ENCODE measurements at regions not wholly inside any gene's neighbourhood (a gene's known extent, or its start where the extent isn't known, plus 50 kb on each side); places are given as distances from the start of the nearest gene placed in this dataset.
A peak's percentile ranks its signal among the peaks of the same experiment; 100 is the strongest.

DNA sequence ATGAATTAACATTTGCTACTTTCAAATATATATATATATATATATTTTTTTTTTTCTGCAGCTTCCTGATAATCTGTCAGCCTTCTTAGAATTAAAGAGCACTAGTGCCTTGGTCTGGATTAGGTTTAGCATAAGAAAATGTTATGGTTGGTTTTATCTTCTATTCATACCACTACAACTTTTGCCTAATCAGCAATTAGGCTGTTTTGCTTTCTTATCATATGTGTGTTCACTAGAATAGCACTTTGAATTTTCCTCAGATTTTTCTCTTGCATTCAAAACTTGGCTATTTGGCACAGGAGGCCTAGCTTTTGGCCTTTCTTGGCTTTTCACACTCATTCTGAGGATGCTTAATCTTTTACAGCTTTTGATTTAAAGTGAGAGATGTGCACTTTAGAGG lies 1468.1 kb downstream of the PCDH9 start:
- TF ChIP-seq, protein P1, sequence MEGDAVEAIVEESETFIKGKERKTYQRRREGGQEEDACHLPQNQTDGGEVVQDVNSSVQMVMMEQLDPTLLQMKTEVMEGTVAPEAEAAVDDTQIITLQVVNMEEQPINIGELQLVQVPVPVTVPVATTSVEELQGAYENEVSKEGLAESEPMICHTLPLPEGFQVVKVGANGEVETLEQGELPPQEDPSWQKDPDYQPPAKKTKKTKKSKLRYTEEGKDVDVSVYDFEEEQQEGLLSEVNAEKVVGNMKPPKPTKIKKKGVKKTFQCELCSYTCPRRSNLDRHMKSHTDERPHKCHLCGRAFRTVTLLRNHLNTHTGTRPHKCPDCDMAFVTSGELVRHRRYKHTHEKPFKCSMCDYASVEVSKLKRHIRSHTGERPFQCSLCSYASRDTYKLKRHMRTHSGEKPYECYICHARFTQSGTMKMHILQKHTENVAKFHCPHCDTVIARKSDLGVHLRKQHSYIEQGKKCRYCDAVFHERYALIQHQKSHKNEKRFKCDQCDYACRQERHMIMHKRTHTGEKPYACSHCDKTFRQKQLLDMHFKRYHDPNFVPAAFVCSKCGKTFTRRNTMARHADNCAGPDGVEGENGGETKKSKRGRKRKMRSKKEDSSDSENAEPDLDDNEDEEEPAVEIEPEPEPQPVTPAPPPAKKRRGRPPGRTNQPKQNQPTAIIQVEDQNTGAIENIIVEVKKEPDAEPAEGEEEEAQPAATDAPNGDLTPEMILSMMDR (IDR thresholded peaks at IDR 0.05), result no peak
- H3K27me3 ChIP-seq, result no peaks in the 10 kb centered on the region
- intact Hi-C loops (cut with DNase I), result no loop called here
- no peaks in the 10 kb centered on the region for H3K36me3 ChIP-seq
- no peaks in the 10 kb centered on the region for H3K4me1 ChIP-seq
- no peak overlapping the region for H3K4me3 ChIP-seq
- DNase-seq (no peak), ATAC-seq (no peak), FAIRE-seq (no peak)
- no peak overlapping the region for H3K27ac ChIP-seq
- no peaks in the 10 kb centered on the region for H3K9me3 ChIP-seq

DNA sequence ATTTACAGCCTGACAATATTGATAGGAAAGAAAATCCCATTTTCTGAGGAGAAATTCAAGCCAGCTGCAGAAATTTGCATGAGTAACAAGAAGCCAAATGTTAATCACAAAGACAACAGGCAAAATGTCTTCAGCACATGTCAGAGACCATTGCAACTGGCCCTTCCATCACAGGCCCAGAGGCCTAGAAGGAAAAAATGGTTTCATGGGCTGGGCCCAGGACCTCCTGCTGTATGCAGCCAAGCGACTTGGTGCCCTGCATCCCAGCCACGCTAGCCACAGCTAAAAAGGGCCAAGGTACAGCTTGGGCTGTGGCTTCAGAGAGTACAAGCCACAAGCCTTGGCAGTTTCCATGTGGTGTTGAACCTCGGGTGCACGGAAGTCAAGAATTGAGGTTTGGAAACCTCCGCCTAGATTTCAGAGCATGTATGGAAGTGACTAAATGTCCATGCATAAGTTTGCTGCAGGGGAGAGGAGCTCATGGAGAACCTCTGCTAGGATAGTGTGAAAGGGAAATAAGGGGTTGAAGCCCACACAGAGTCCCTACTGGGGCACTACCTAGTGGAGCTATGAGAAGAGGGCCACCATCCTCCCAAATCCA lies 1474.0 kb downstream of the PCDH9 start:
- FAIRE-seq, result no peak
- Histone ChIP-seq H3K4me1 (no peaks in the 10 kb centered on the region), H3K9me3 (no peaks in the 10 kb centered on the region), H3K36me3 (no peaks in the 10 kb centered on the region), H3K4me3 (no peak overlapping the region), H3K27ac (no peak overlapping the region), H3K27me3 (no peaks in the 10 kb centered on the region)
- intact Hi-C loops (cut with DNase I), result no loop called here
- DNase-seq, result no peak
- ATAC-seq, result no peak
- TF ChIP-seq, protein P1 (IDR thresholded peaks at IDR 0.05), result no peak
- 66 to 69% methylated on average over 5 of the region's 5 CpGs for WGBS, 2 donors

DNA sequence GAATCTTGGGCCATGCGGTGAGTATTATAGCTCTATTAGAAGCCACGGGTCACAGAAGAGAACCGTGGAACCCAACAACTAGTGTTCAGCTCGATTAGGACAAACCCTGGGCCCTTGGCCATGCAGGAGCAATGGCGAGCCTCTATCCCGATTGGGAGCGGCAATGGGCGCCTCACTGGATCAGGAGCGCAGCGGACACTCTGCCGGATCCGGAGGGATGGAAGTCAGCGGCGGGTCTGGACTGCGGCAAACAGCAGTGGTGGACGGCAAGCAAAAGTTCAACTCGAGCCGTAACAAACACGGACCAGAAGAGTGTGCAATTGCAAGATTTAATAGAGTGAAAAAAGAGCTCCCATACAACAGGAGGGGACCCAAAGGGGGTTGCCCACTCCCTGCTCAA lies 1481.9 kb downstream of the PCDH9 start:
- H3K4me1 ChIP-seq, result no peaks in the 10 kb centered on the region
- FAIRE-seq (no peak), ATAC-seq (no peak), DNase-seq (peak in 1 of 6 donors; percentile 50)
- no peak overlapping the region for H3K4me3 ChIP-seq
- no peaks in the 10 kb centered on the region for H3K36me3 ChIP-seq
- WGBS, 2 donors, result 79 to 90% methylated on average over 19 of the region's 19 CpGs
- no peak overlapping the region for H3K27ac ChIP-seq
- H3K27me3 ChIP-seq, result no peaks in the 10 kb centered on the region
- H3K9me3 ChIP-seq, result no peaks in the 10 kb centered on the region
- TF ChIP-seq, protein P1 (IDR thresholded peaks at IDR 0.05), result no peak
- intact Hi-C loops (cut with DNase I), result no loop called here

DNA sequence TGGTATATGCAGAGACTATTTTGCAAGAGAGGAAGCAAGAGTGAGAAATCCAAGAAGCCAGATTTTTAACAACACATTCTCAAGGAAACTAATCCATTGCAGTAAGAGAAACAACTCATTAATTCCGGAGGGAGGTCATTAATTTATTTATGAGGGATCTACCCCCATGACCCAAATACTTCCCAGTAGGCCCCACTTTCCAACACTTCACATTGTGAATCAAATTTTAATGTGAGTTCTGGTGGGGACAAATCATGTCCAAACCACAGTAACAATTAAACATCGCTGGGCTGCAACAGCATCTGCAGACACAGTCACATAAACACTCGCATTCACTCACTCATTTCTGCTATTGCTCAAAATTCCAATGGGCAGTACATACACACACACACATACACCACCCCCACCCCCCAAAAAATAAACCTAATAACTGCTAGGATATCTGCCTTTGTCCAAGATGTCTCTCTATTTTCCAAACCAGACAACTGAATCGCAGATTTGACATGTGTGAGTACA lies 1483.7 kb downstream of the PCDH9 start:
- 72 to 78% methylated on average over 4 of the region's 4 CpGs for whole genome bisulfite sequencing, 2 donors
- FAIRE-seq (no peak), ATAC-seq (no peak), DNase-seq (no peak)
- H3K4me1 ChIP-seq, result no peaks in the 10 kb centered on the region
- no peaks in the 10 kb centered on the region for H3K9me3 ChIP-seq
- H3K4me3 ChIP-seq, result no peak overlapping the region
- intact Hi-C loops (cut with DNase I), result no loop called here
- H3K36me3 ChIP-seq, result no peaks in the 10 kb centered on the region
- TF ChIP-seq, protein P1 (IDR thresholded peaks at IDR 0.05), result no peak
- no peak overlapping the region for H3K27ac ChIP-seq
- no peaks in the 10 kb centered on the region for H3K27me3 ChIP-seq

DNA sequence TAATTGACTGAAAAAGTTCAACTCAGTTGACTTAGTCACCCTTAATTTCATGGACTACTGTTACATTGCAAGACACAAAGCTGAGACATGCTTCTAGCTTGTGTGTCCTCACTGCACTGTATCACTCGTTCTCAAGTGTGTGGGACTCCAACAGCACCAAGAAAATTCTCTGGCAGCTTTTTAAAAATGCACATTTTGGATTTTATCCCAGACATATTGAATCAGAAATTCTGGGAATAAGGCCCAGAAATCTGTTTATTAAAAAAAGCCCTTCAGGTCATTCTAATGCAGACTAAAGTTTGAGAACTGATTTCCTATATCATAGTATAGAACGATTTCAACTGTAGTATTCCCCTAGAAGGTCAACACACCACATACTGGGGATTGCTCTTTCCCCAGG lies 1485.3 kb downstream of the PCDH9 start:
- peak in 1 of 4 donors; percentile 50 for ATAC-seq
- WGBS, 2 donors, result 42% methylated on average over 2 of the region's 2 CpGs

More for the DNA sequence above, 1485.3 kb downstream of the PCDH9 start:
- FAIRE-seq (no peak), DNase-seq (no peak)
- Histone ChIP-seq H3K27ac (no peak overlapping the region), H3K9me3 (no peaks in the 10 kb centered on the region), H3K4me3 (no peak overlapping the region), H3K36me3 (no peaks in the 10 kb centered on the region), H3K4me1 (no peaks in the 10 kb centered on the region), H3K27me3 (no peaks in the 10 kb centered on the region)
- TF ChIP-seq, protein P1 (IDR thresholded peaks at IDR 0.05), result no peak
- intact Hi-C loops (cut with DNase I), result no loop called here

Measured in pancreas (tissue), 10 donors.